ENCODE measurements at regions not wholly inside any gene's neighbourhood (a gene's known extent, or its start where the extent isn't known, plus 50 kb on each side); places are given as distances from the start of the nearest gene placed in this dataset.
"Not testable (repeated sequence)": the region's sequence is repeated elsewhere in the genome, so short reads cannot be mapped to it uniquely, and the experiment has no call there.

- DNase-seq (ENCODE audit: low spot score): no peak
These were observed 360.6 kb downstream of the NR2F1-AS1 start for GRCh38 chr5:93220431-93220830.

GRCh38 chr5:93219641-93220145 lies 361.3 kb downstream of the NR2F1-AS1 start:
- no peak for DNase-seq (ENCODE audit: low spot score)

GRCh38 chr5:93213111-93213794 lies 367.8 kb downstream of the NR2F1-AS1 start:
- DNase-seq (ENCODE audit: low spot score): not testable (repeated sequence)

GRCh38 chr5:93209476-93209875 lies 371.5 kb downstream of the NR2F1-AS1 start:
- no peak for DNase-seq (ENCODE audit: low spot score)

GRCh38 chr5:93208141-93208751 lies 372.8 kb downstream of the NR2F1-AS1 start:
- no peak for DNase-seq (ENCODE audit: low spot score)

GRCh38 chr5:93206203-93206602 lies 374.8 kb downstream of the NR2F1-AS1 start:
- no peak for DNase-seq (ENCODE audit: low spot score)

- DNase-seq (ENCODE audit: low spot score): no peak
These were observed 380.0 kb downstream of the NR2F1-AS1 start for GRCh38 chr5:93201061-93201460.

GRCh38 chr5:93196986-93197385 lies 384.0 kb downstream of the NR2F1-AS1 start:
- DNase-seq (ENCODE audit: low spot score): no peak

- no peak for DNase-seq (ENCODE audit: low spot score)
These were observed 387.3 kb downstream of the NR2F1-AS1 start for GRCh38 chr5:93193431-93194347.

- DNase-seq (ENCODE audit: low spot score): no peak
These were observed 388.3 kb downstream of the NR2F1-AS1 start for GRCh38 chr5:93192683-93193082.

GRCh38 chr5:93192087-93192486 lies 388.9 kb downstream of the NR2F1-AS1 start:
- no peak for DNase-seq (ENCODE audit: low spot score)

- no peak for DNase-seq (ENCODE audit: low spot score)
These were observed 389.8 kb downstream of the NR2F1-AS1 start for GRCh38 chr5:93191035-93191817.

- DNase-seq (ENCODE audit: low spot score): no peak
These were observed 391.3 kb downstream of the NR2F1-AS1 start for GRCh38 chr5:93189707-93190120.

GRCh38 chr5:93188876-93189485 lies 392.0 kb downstream of the NR2F1-AS1 start:
- DNase-seq (ENCODE audit: low spot score): no peak

GRCh38 chr5:93186076-93186682 lies 394.8 kb downstream of the NR2F1-AS1 start:
- DNase-seq (ENCODE audit: low spot score): no peak

- DNase-seq (ENCODE audit: low spot score): no peak
These were observed 397.0 kb downstream of the NR2F1-AS1 start for GRCh38 chr5:93184041-93184440.

GRCh38 chr5:93179466-93179865 lies 401.6 kb downstream of the NR2F1-AS1 start:
- no peak for DNase-seq (ENCODE audit: low spot score)

- no peak for DNase-seq (ENCODE audit: low spot score)
These were observed 406.1 kb downstream of the NR2F1-AS1 start for GRCh38 chr5:93174930-93175329.

GRCh38 chr5:93165559-93165958 lies 415.5 kb downstream of the NR2F1-AS1 start:
- no peak for DNase-seq (ENCODE audit: low spot score)

- no peak for DNase-seq (ENCODE audit: low spot score)
These were observed 416.3 kb downstream of the NR2F1-AS1 start for GRCh38 chr5:93164690-93165089.
